Activated T-cell treated with anti-CD3 and anti-CD28 coated beads for 4 hours (primary cell): ENCODE measurements at regions not wholly inside any gene's neighbourhood (a gene's known extent, or its start where the extent isn't known, plus 50 kb on each side); places are given as distances from the start of the nearest gene placed in this dataset.
"Not testable (repeated sequence)": the region's sequence is repeated elsewhere in the genome, so short reads cannot be mapped to it uniquely, and the experiment has no call there.

ENCODE experiments used
- DNase-seq: peaks from one replicate; pipeline ENCODE4 v3.0.0-alpha.2; 2020

DNA sequence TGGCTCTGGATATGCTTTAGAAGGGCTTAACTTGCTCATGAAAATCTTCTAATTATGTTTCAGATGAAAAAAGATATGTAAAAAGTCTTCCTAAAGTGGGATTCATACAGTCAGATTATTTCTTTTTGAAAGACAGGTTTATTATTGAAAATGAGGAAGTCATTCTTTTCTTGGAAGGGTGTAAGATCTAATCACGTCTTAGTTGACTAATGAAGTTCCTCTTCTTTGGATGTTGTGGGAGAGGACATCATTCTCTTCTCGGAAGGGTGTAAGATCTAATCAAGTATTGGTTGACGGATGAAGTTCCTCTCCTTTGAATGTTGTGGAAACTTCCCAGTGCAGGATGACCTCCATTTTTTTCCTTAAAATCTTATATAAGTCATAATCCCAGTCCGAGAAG lies 74.9 kb downstream of the ALG10 start:
- DNase-seq: no peak

GRCh38 chr12:34105392-34105933 lies 83.2 kb downstream of the ALG10 start:
- DNase-seq: no peak

DNA sequence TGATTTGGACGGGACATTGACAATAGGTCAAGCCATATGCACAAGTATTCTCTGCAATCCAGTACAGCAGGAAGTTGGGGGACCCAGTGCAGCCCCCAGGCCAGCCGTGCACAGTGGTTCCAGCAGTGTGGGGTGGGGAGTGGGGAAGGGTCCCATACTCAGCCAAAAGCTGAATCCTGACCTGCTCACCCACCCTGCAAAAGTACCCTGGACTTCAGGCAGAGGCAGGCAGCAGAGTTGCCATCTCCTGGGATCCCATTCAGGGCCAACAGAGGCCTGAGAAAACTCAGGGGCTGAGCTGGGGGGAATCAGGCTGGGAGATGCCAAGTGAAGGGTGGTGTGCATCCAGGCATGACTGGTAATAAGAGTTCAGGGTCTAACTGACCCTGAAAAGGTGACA lies 83.9 kb downstream of the ALG10 start:
- DNase-seq: no peak

GRCh38 chr12:34107016-34107415 lies 84.7 kb downstream of the ALG10 start:
- no peak for DNase-seq

DNA sequence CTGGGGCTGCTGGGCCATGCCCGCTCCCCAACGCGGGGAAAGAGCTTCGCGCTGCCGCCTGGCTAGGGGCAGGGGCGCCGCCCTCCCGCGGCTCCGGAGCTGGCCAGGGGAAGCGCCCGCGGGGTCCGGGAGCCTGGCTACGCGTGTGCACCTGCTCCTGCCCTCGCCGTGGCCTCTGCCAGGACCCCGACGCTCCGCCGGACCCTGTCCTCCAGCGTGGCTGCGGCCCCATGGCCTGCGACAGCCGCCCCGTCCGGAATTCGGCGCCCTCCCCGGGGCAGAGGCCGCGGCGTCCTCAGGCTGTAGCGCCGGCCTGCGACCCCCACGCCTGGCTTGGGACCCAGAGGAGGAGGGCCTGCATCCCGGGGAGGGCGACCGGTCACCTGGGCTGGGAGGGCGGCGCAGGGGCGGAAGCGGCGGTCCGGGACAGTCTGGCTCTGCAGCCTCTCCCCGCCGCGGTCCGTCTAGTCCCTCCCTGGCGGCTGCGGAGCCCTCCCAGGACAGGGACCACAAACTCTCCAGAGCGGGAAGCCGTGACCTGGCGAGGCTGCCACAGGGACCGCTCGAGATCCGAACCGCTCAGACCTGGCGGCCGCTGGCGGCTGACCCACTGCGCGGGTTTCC lies 85.6 kb downstream of the ALG10 start:
- DNase-seq: no peak

- DNase-seq: no peak
Observed at GRCh38 chr12:34108405-34108803, 86.1 kb downstream of the ALG10 start.

- no peak for DNase-seq
Observed at GRCh38 chr12:34108967-34109366, 86.7 kb downstream of the ALG10 start.

DNA sequence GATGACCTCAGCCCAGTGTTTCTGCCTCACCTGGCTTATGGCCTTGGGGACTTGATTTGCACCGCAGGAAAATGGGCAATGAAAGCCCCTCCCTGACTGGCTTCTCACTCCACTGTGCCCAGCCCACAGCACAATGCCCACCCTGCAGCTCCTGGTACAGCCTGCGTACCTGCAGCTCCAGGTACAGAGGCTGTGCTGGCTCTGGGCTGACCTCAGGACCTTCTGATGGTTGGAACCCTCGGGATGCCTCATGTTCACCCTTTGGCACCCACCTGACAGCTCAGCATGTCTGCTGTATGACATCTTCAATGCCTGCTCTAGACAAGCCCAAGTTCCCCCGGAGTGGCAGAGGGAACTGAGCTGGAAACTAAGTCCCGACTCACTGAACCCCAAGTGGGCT lies 87.1 kb downstream of the ALG10 start:
- DNase-seq: no peak

DNA sequence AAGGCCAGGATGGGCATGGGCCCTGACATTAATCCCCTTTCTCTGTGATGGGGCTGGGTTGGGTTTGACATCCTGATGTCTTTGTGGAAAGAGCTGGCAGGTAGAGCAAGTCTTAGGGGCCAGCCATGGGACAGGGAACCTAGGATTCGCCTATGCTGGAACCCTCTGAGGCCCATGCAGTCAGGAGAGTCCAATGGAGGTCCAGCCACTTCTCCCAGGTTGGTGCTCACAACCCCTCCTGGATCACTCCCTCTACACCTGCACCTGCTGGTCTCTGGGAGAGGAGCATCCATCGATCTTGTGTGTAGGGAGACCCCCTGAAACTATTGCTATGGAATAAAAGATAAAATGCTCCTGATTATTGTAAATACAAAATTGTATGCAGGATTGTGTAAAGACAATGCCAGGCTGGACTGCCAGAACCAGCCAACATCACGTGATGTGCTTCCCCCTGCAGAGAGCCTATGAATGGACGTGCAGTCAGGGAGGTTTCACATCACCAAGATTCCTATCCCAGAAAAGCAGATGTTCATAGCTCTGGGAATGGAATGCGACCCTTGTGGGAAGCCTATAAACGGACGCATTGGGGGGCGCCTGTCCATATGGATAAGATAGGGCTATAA lies 87.7 kb downstream of the ALG10 start:
- DNase-seq: not testable (repeated sequence)

- DNase-seq: no peak
Observed at GRCh38 chr12:34119366-34119765, 97.1 kb downstream of the ALG10 start.

DNA sequence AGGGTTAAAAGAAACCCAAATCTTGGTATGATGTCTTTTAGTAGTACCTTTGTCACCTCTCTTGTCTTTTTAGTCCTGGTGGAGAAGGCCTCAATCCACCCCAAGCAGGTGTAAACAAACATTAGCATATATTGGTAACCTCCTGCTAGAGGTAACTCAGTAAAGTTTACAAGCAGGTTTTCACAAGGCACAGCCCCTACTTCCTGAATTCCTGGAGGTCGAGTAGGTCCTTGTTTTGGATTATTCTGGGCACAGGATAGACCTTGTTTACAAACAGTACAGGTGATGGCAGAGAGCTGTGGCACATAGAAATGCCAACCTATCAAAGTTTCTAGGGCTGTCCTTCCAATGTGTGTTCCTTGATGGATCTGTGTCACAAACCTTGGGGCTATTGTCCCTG lies 99.1 kb downstream of the ALG10 start:
- DNase-seq: no peak

- DNase-seq: peak; percentile 14
Observed at GRCh38 chr12:34123092-34123491, 100.8 kb downstream of the ALG10 start.

DNA sequence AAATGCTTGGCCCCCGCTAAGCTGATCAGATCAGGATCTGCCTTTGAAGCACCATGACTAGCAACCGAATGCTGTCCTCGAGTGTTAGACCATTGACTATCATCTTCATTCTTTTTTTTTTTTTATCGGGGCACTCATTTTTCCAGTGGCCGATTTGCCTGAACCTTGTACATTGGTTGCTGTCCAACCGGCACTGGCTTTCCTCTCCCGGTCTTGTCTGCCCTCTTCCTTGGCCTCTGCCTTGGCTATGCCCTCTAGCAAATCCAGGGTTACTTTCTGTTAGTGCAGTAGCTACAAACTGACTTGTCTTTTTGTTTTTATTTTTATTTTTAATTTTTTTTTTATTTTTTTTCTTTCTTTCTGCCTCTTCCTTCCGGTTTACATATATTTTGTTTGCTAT lies 102.3 kb downstream of the ALG10 start:
- no peak for DNase-seq

- no peak for DNase-seq
Observed at GRCh38 chr12:34126239-34126641, 103.9 kb downstream of the ALG10 start.

DNA sequence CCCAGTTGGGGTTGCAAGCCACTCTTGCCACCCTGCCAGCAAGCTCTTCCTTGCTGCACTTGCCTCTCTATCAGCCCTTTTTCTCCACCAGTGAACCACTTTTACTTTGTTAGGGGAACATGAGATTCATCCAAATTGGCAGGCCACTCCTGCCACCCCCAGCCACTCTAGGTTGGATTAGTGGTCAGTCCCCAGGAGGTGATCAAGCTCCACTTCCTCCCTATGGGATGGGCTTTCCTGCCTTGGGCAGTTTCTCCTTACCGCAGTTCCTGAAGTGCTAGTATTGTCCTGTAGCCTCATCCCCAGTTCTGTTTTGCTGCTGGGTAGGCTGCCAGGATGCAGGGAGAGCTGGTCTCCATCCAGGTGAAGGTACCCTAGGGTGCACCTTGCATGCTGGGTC lies 104.5 kb downstream of the ALG10 start:
- DNase-seq: no peak

DNA sequence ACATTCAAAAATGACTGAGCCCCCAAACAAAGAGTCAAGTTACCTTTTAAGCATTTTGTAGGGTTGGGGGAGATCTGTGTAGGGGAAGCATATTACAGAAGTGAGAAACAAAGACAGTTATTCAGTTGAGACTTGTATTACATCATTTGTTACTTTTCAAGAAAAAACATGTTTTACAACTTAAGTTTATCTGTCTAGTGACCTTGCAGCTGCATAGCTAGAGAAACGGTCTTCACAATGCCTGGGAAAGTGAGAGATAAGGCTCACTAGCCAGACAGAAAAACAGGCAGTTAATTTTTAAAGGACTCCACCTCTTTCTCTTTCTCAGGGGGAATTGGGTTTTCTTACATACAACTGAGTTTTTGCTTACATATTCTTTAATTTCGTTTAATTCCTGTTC lies 105.1 kb downstream of the ALG10 start:
- not testable (repeated sequence) for DNase-seq

GRCh38 chr12:34142430-34142829 lies 120.1 kb downstream of the ALG10 start:
- DNase-seq: no peak

DNA sequence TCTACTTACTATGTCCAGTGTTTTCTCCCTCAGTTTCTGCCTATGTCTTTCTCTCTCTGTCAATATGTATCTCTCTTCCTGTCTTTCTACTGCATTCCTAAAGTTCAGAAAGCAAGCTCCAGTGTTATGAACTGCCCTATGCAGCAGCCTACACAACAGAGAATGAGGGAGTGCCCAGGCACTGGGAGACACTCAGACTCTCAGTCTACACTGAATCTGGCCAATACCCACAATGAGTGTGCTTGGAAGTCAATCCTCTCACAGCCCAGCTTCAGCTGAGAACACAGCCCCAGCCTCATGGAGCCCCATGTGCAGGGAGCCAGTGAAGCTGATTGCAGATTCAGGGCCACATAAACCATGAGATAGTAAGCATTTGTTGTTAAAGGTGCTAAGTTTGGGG lies 128.7 kb downstream of the ALG10 start:
- DNase-seq: no peak

- DNase-seq: no peak
Observed at GRCh38 chr12:34163443-34163842, 141.1 kb downstream of the ALG10 start.

DNA sequence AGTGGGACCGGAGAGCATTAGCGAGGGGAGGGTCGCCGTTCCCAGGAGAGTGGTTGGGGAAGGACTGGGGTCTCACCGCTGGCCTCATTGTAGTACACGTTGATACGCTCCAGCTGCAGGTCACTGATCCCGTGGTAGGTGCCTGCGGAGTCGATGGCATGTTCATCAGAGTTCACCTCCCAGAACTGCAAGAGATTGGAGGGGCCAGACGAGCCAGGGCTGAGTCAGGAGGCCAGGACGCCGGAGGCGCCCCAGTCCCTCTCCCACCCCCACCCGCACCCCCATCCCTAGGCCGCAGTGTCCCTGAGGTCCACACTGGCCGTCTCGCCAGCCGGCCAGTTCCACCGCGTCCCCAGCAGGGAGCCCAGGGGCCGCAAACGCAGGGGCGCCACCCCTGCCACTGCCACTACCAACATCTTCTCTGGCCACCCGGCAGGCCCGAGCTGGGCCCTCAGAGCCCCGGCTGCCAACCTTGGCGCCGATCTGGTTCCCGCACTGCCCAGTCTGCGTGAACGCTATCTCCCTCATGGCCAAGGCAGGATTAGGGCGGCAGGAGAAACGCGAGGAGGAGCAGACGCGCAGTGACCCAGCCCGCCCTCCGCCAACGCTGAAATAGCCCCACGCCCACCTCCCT lies 144.2 kb downstream of the ALG10 start:
- DNase-seq: no peak

DNA sequence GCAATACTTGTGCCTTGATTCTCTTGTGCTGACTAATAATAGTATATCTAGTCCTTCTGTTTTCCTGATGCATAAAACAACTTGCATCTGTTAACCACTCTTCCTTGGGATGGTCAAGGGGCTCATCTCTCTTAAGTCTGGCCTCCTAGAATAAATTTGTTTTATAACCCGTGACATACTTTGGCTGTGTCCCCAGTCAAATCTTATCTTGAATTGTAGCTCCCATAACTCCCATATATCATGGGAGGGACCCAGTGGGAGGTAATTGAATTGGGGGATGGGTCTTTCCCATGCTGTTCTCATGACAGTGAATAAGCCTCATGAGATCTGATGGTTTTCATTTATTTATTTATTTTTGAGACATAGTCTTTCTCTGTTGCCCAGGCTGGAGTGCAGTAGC lies 146.2 kb downstream of the ALG10 start:
- DNase-seq: not testable (repeated sequence)

DNA sequence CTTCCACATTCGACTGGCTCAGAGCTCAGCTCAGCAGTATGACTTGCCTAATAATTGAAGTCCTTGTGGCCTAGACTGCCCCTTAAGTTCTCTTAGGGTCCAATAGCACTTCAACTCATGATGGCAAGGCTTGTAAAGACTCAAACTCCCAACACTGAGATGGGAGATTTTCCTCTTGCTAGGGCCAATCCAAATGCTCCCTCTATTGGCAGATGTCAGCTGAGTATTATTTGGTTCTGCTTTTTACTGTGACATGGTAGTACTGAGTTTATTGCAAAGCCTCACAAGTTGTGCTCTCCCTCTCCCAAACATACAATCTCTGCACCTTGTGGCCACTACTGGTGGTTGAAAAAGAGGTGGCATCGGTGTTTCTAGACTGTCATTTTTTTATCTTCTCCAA lies 164.2 kb downstream of the ALG10 start:
- DNase-seq: no peak

GRCh38 chr12:34188974-34189373 lies 166.7 kb downstream of the ALG10 start:
- DNase-seq: no peak

GRCh38 chr12:34190054-34190453 lies 167.8 kb downstream of the ALG10 start:
- no peak for DNase-seq
